Activated naive CD4-positive, alpha-beta T cell treated with anti-CD3 and anti-CD28 coated beads, Interleukin-2, amount 50 U/mL, for 24 hours (primary cell): ENCODE measurements at regions not wholly inside any gene's neighbourhood (a gene's known extent, or its start where the extent isn't known, plus 50 kb on each side); places are given as distances from the start of the nearest gene placed in this dataset.
"Not testable (repeated sequence)": the region's sequence is repeated elsewhere in the genome, so short reads cannot be mapped to it uniquely, and the experiment has no call there.

Experiments used
- H3K27ac Mint-ChIP-seq: one replicate; pipeline ENCODE4 v1.8.0; 2021; ENCODE audit warnings: mild to moderate bottlenecking, mixed read lengths
- H3K27me3 Mint-ChIP-seq: one replicate; pipeline ENCODE4 v1.8.0; 2021; ENCODE audit warnings: mixed read lengths
- H3K36me3 Mint-ChIP-seq: one replicate; pipeline ENCODE4 v1.8.0; 2021; ENCODE audit warnings: mixed read lengths
- H3K4me1 Mint-ChIP-seq: one replicate; pipeline ENCODE4 v1.8.0; 2021; ENCODE audit warnings: mixed read lengths
- H3K4me3 Mint-ChIP-seq: one replicate; pipeline ENCODE4 v1.8.0; 2021; ENCODE audit warnings: mild to moderate bottlenecking, mixed read lengths
- H3K9me3 Mint-ChIP-seq: one replicate; pipeline ENCODE4 v1.8.0; 2021; ENCODE audit warnings: mixed read lengths

- H3K27ac Mint-ChIP-seq = no peak overlapping the region
- no peak overlapping the region for H3K4me3 Mint-ChIP-seq
- no peaks in the 10 kb centered on the region for H3K36me3 Mint-ChIP-seq
- no peaks in the 10 kb centered on the region for H3K4me1 Mint-ChIP-seq
- no peaks in the 10 kb centered on the region for H3K27me3 Mint-ChIP-seq
- H3K9me3 Mint-ChIP-seq = no peaks in the 10 kb centered on the region
Observed at GRCh38 chr4:106796876-106797275, 239.2 kb downstream of the DKK2 start.

GRCh38 chr4:106795326-106795725, 240.8 kb downstream of the DKK2 start:
- no peaks in the 10 kb centered on the region for H3K4me1 Mint-ChIP-seq
- H3K4me3 Mint-ChIP-seq = no peak overlapping the region
- no peaks in the 10 kb centered on the region for H3K36me3 Mint-ChIP-seq
- H3K9me3 Mint-ChIP-seq = no peaks in the 10 kb centered on the region
- H3K27ac Mint-ChIP-seq = no peak overlapping the region
- no peaks in the 10 kb centered on the region for H3K27me3 Mint-ChIP-seq

GRCh38 chr4:106793933-106794332, 242.2 kb downstream of the DKK2 start:
- Mint-ChIP-seq H3K27ac (no peak overlapping the region), H3K4me3 (no peak overlapping the region), H3K27me3 (no peaks in the 10 kb centered on the region)

GRCh38 chr4:106775636-106776035, 260.5 kb downstream of the DKK2 start:
- Mint-ChIP-seq H3K4me3 (no peak overlapping the region), H3K27me3 (no peaks in the 10 kb centered on the region), H3K4me1 (no peaks in the 10 kb centered on the region), H3K36me3 (no peaks in the 10 kb centered on the region), H3K9me3 (peaks cover 5% of the 10 kb centered on the region), H3K27ac (no peak overlapping the region)

More at GRCh38 chr4:106793933-106794332, 242.2 kb downstream of the DKK2 start:
- Mint-ChIP-seq H3K36me3 (no peaks in the 10 kb centered on the region), H3K4me1 (no peaks in the 10 kb centered on the region), H3K9me3 (no peaks in the 10 kb centered on the region)

- H3K4me1 Mint-ChIP-seq, H3K36me3 Mint-ChIP-seq, H3K4me3 Mint-ChIP-seq, H3K27ac Mint-ChIP-seq, H3K27me3 Mint-ChIP-seq: not testable (repeated sequence)
- peaks cover 13% of the 10 kb centered on the region for H3K9me3 Mint-ChIP-seq
Observed at GRCh38 chr4:106774055-106774454, 262.1 kb downstream of the DKK2 start.

- Mint-ChIP-seq H3K4me1 (no peaks in the 10 kb centered on the region), H3K27me3 (no peaks in the 10 kb centered on the region), H3K27ac (no peak overlapping the region), H3K9me3 (peaks cover 14% of the 10 kb centered on the region), H3K4me3 (no peak overlapping the region), H3K36me3 (no peaks in the 10 kb centered on the region)
Observed at GRCh38 chr4:106773076-106773905, 262.8 kb downstream of the DKK2 start.

GRCh38 chr4:106767991-106768390, 268.1 kb downstream of the DKK2 start:
- H3K27me3 Mint-ChIP-seq = no peaks in the 10 kb centered on the region
- H3K4me3 Mint-ChIP-seq = no peak overlapping the region
- peaks cover 9% of the 10 kb centered on the region for H3K9me3 Mint-ChIP-seq
- no peaks in the 10 kb centered on the region for H3K4me1 Mint-ChIP-seq
- H3K36me3 Mint-ChIP-seq = no peaks in the 10 kb centered on the region
- H3K27ac Mint-ChIP-seq = no peak overlapping the region

GRCh38 chr4:106766519-106766918, 269.6 kb downstream of the DKK2 start:
- Mint-ChIP-seq H3K27ac (no peak overlapping the region), H3K27me3 (no peaks in the 10 kb centered on the region), H3K9me3 (peaks cover 9% of the 10 kb centered on the region), H3K36me3 (no peaks in the 10 kb centered on the region), H3K4me1 (no peaks in the 10 kb centered on the region), H3K4me3 (no peak overlapping the region)

GRCh38 chr4:106764774-106765173, 271.3 kb downstream of the DKK2 start:
- Mint-ChIP-seq H3K27ac (no peak overlapping the region), H3K4me3 (no peak overlapping the region), H3K36me3 (no peaks in the 10 kb centered on the region), H3K9me3 (peaks cover 13% of the 10 kb centered on the region), H3K4me1 (no peaks in the 10 kb centered on the region), H3K27me3 (no peaks in the 10 kb centered on the region)

GRCh38 chr4:106762666-106763443, 273.3 kb downstream of the DKK2 start:
- H3K4me1 Mint-ChIP-seq = no peaks in the 10 kb centered on the region
- H3K4me3 Mint-ChIP-seq = no peak overlapping the region
- no peaks in the 10 kb centered on the region for H3K36me3 Mint-ChIP-seq
- H3K9me3 Mint-ChIP-seq = peaks cover 5% of the 10 kb centered on the region
- H3K27ac Mint-ChIP-seq = no peak overlapping the region
- H3K27me3 Mint-ChIP-seq = no peaks in the 10 kb centered on the region

GRCh38 chr4:106753426-106753825, 282.7 kb downstream of the DKK2 start:
- Mint-ChIP-seq H3K9me3 (no peaks in the 10 kb centered on the region), H3K4me3 (no peak overlapping the region), H3K27me3 (no peaks in the 10 kb centered on the region), H3K27ac (no peak overlapping the region), H3K4me1 (no peaks in the 10 kb centered on the region), H3K36me3 (no peaks in the 10 kb centered on the region)

GRCh38 chr4:106746451-106746850, 289.7 kb downstream of the DKK2 start:
- Mint-ChIP-seq H3K27ac (no peak overlapping the region), H3K4me3 (no peak overlapping the region), H3K9me3 (peaks cover 3% of the 10 kb centered on the region), H3K27me3 (no peaks in the 10 kb centered on the region), H3K4me1 (no peaks in the 10 kb centered on the region), H3K36me3 (no peaks in the 10 kb centered on the region)

GRCh38 chr4:106738121-106738520, 298.0 kb downstream of the DKK2 start:
- Mint-ChIP-seq H3K9me3 (peaks cover 3% of the 10 kb centered on the region), H3K36me3 (no peaks in the 10 kb centered on the region), H3K27ac (no peak overlapping the region), H3K4me3 (no peak overlapping the region), H3K27me3 (no peaks in the 10 kb centered on the region), H3K4me1 (no peaks in the 10 kb centered on the region)

GRCh38 chr4:106718548-106718947, 317.6 kb downstream of the DKK2 start:
- no peaks in the 10 kb centered on the region for H3K9me3 Mint-ChIP-seq
- no peak overlapping the region for H3K27ac Mint-ChIP-seq
- H3K4me3 Mint-ChIP-seq = no peak overlapping the region
- no peaks in the 10 kb centered on the region for H3K36me3 Mint-ChIP-seq
- H3K4me1 Mint-ChIP-seq = no peaks in the 10 kb centered on the region
- no peaks in the 10 kb centered on the region for H3K27me3 Mint-ChIP-seq

GRCh38 chr4:106717091-106717490, 319.0 kb downstream of the DKK2 start:
- no peaks in the 10 kb centered on the region for H3K4me1 Mint-ChIP-seq
- H3K36me3 Mint-ChIP-seq = no peaks in the 10 kb centered on the region
- H3K27me3 Mint-ChIP-seq = no peaks in the 10 kb centered on the region
- no peak overlapping the region for H3K4me3 Mint-ChIP-seq
- peaks cover 6% of the 10 kb centered on the region for H3K9me3 Mint-ChIP-seq
- no peak overlapping the region for H3K27ac Mint-ChIP-seq

- Mint-ChIP-seq H3K9me3 (peaks cover 6% of the 10 kb centered on the region), H3K36me3 (no peaks in the 10 kb centered on the region), H3K27me3 (no peaks in the 10 kb centered on the region), H3K4me1 (no peaks in the 10 kb centered on the region), H3K27ac (no peak overlapping the region), H3K4me3 (no peak overlapping the region)
Observed at GRCh38 chr4:106715825-106716224, 320.3 kb downstream of the DKK2 start.
